ENCODE measurements at regions not wholly inside any gene's neighbourhood (a gene's known extent, or its start where the extent isn't known, plus 50 kb on each side); places are given as distances from the start of the nearest gene placed in this dataset.

DNA sequence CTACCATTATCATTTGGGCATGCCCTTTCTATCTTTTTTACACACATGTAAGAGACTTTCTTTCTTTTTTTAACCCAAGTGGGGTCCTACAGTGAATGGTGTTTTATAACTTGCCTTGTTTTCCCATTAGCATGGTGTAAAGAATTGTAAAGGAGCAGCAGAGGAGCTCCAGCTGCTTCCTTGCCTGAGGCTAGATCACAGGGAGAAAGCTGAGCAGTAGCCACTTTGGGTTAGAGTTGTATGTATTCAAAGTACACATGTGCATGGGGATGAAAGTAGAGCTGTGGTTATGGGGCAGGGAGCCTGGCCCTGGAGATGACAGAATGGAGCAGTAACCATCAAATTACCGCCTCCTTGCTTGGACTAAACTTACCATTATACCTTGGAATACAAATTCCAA lies 231.1 kb upstream of the PDZRN3 start:
- TF ChIP-seq, protein P1, sequence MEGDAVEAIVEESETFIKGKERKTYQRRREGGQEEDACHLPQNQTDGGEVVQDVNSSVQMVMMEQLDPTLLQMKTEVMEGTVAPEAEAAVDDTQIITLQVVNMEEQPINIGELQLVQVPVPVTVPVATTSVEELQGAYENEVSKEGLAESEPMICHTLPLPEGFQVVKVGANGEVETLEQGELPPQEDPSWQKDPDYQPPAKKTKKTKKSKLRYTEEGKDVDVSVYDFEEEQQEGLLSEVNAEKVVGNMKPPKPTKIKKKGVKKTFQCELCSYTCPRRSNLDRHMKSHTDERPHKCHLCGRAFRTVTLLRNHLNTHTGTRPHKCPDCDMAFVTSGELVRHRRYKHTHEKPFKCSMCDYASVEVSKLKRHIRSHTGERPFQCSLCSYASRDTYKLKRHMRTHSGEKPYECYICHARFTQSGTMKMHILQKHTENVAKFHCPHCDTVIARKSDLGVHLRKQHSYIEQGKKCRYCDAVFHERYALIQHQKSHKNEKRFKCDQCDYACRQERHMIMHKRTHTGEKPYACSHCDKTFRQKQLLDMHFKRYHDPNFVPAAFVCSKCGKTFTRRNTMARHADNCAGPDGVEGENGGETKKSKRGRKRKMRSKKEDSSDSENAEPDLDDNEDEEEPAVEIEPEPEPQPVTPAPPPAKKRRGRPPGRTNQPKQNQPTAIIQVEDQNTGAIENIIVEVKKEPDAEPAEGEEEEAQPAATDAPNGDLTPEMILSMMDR (IDR thresholded peaks at IDR 0.05): no peak
- TF ChIP-seq POLR2A (IDR thresholded peaks at IDR 0.05): no peak

Measured in Peyer's patch (tissue), 4 donors.